Mesenchymal stem cell (in vitro differentiated cells and primary cell): ENCODE measurements at regions not wholly inside any gene's neighbourhood (a gene's known extent, or its start where the extent isn't known, plus 50 kb on each side); places are given as distances from the start of the nearest gene placed in this dataset.
A peak's percentile ranks its signal among the peaks of the same experiment; 100 is the strongest.

Experiments used
- DNase-seq: peaks from one replicate; pipeline ENCODE4 v3.0.0-alpha.2; 2013
- H2AFZ ChIP-seq: one replicate; pipeline ENCODE4 v1.6.1; 2013; ENCODE audit warnings: low read depth, mild to moderate bottlenecking, control low read depth, inconsistent platforms, low read length, moderate library complexity
- H2AK5ac ChIP-seq: 2 replicates; pipeline ENCODE4 v1.6.1; 2013; ENCODE audit warnings: low read length, moderate library complexity, mild to moderate bottlenecking, inconsistent platforms; ENCODE audit not compliant: severe bottlenecking
- H2BK120ac ChIP-seq: one replicate; pipeline ENCODE4 v1.6.1; 2013; ENCODE audit warnings: low read depth, mild to moderate bottlenecking, inconsistent platforms, low read length, moderate library complexity
- H2BK12ac ChIP-seq, 2 experiments: one replicate each; pipeline ENCODE4 v1.6.1; 2013; ENCODE audit warnings: inconsistent platforms in 2 of 2, low read length in 2 of 2, mild to moderate bottlenecking in 2 of 2, moderate library complexity in 2 of 2, control low read depth in 1 of 2
- H2BK15ac ChIP-seq: one replicate; pipeline ENCODE4 v1.6.1; 2013; ENCODE audit warnings: mild to moderate bottlenecking, low read depth, inconsistent platforms; ENCODE audit not compliant: poor library complexity, severe bottlenecking
- H2BK5ac ChIP-seq: 2 replicates; pipeline ENCODE4 v1.6.1; 2013; ENCODE audit warnings: low read depth, mild to moderate bottlenecking, low read length, control low read depth, inconsistent platforms; ENCODE audit not compliant: poor library complexity, severe bottlenecking
- H3K14ac ChIP-seq, 2 experiments: one replicate each; pipeline ENCODE4 v1.6.1; 2013; ENCODE audit warnings: inconsistent platforms in 2 of 2, low read length in 2 of 2, control low read depth in 1 of 2, mild to moderate bottlenecking in 1 of 2, moderate library complexity in 1 of 2
- H3K18ac ChIP-seq, 2 experiments: one replicate each; pipeline ENCODE4 v1.6.1; 2013; ENCODE audit warnings: inconsistent platforms in 2 of 2, low read length in 2 of 2, control low read depth in 1 of 2, low read depth in 1 of 2, mild to moderate bottlenecking in 1 of 2
- H3K23ac ChIP-seq, 2 experiments: one replicate each; pipeline ENCODE4 v1.6.1; 2013; ENCODE audit warnings: inconsistent platforms in 2 of 2, low read length in 2 of 2, mild to moderate bottlenecking in 2 of 2, moderate library complexity in 2 of 2, control low read depth in 1 of 2
- H3K27ac ChIP-seq: 2 replicates; pipeline ENCODE4 v1.5.1; 2013; ENCODE audit warnings: mild to moderate bottlenecking, moderate library complexity, low read length, control low read depth, inconsistent platforms; ENCODE audit not compliant: poor library complexity, severe bottlenecking
- H3K27me3 ChIP-seq, 2 experiments: 2 replicates each; pipeline versions ENCODE4 v1.6.1 to v1.7.0; 2013; ENCODE audit warnings: low read length in 2 of 2, mild to moderate bottlenecking in 2 of 2, moderate library complexity in 2 of 2, control low read depth in 1 of 2, inconsistent platforms in 1 of 2; ENCODE audit not compliant: control insufficient read depth in 1 of 2, insufficient read depth in 1 of 2
- H3K36me3 ChIP-seq, 2 experiments: 2 replicates each; pipeline versions ENCODE4 v1.6.1 to v1.7.0; 2013; ENCODE audit warnings: low read length in 2 of 2, control low read depth in 1 of 2, inconsistent platforms in 1 of 2, low read depth in 1 of 2, mild to moderate bottlenecking in 1 of 2; ENCODE audit not compliant: insufficient read depth in 2 of 2, control insufficient read depth in 1 of 2
- H3K4ac ChIP-seq, 2 experiments: one replicate each; pipeline ENCODE4 v1.6.1; 2013; ENCODE audit warnings: inconsistent platforms in 2 of 2, low read length in 2 of 2, mild to moderate bottlenecking in 2 of 2, moderate library complexity in 2 of 2, control low read depth in 1 of 2, low read depth in 1 of 2
- H3K4me1 ChIP-seq: 2 replicates; pipeline ENCODE4 v1.6.1; 2013; ENCODE audit warnings: low read depth, low read length, control low read depth; ENCODE audit not compliant: control insufficient read depth, insufficient read depth
- H3K4me2 ChIP-seq: 2 replicates; pipeline ENCODE4 v1.6.1; 2013; ENCODE audit warnings: low read length, mild to moderate bottlenecking, inconsistent platforms; ENCODE audit not compliant: poor library complexity, severe bottlenecking
- H3K4me3 ChIP-seq, 2 experiments: 2 replicates each; pipeline versions ENCODE4 v1.5.1 to v1.7.0; 2013; ENCODE audit warnings: low read length in 2 of 2, mild to moderate bottlenecking in 2 of 2, control low read depth in 1 of 2, low read depth in 1 of 2; ENCODE audit not compliant: insufficient read depth in 1 of 2
- H3K79me1 ChIP-seq: replicated peaks from 2 replicates; pipeline ENCODE4 v1.6.1; 2013; ENCODE audit warnings: mild to moderate bottlenecking, control low read depth, low read length, inconsistent platforms; ENCODE audit not compliant: poor library complexity, severe bottlenecking
- H3K9ac ChIP-seq: 2 replicates; pipeline ENCODE4 v1.7.0; 2013; ENCODE audit warnings: mild to moderate bottlenecking, low read length, moderate library complexity
- H3K9me3 ChIP-seq: 2 replicates; pipeline ENCODE4 v1.7.0; 2013; ENCODE audit warnings: mild to moderate bottlenecking, low read length; ENCODE audit not compliant: control insufficient read depth
- H4K8ac ChIP-seq: one replicate; pipeline ENCODE4 v1.6.1; 2013; ENCODE audit warnings: inconsistent platforms, mild to moderate bottlenecking, low read length, moderate library complexity
- H4K91ac ChIP-seq: one replicate; pipeline ENCODE4 v1.6.1; 2013; ENCODE audit warnings: mild to moderate bottlenecking, low read length, inconsistent platforms
- WGBS: methylation state at CpG from one replicate; pipeline ENCODE4 v1.1.7; 2013; ENCODE audit warnings: mixed read lengths; 5-methylcytosine and 5-hydroxymethylcytosine counted together

DNA sequence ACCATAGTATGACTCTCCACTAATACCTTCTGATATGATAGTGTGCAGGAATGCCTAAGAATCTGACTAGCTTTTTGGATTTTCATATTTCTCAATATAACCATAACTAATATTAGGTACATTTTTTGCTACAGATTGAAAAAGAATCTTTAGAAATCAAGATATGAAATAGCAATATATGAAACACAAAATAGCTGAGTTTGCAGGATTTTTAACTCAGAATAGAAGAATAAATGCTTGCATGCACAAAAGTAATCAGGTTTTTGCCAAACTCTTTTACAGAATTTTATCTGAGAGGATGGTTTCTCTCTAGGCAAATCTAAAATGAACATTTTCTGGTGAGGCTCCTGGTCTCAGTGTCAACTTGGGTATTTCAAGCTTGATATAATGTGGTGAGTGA lies 402.6 kb downstream of the TMEM232 start:
- no peak overlapping the region for H4K8ac ChIP-seq
- H3K27me3 ChIP-seq = no peaks in the 10 kb centered on the region
- no peak overlapping the region for H3K9ac ChIP-seq
- H3K4me3 ChIP-seq = no peak overlapping the region
- H3K79me1 ChIP-seq = no peaks in the 10 kb centered on the region
- H2BK12ac ChIP-seq = no peak overlapping the region
- H3K27ac ChIP-seq = no peak overlapping the region
- no peak overlapping the region for H3K23ac ChIP-seq
- H3K14ac ChIP-seq = no peak overlapping the region
- H4K91ac ChIP-seq = no peak overlapping the region
- no peak overlapping the region for H2BK15ac ChIP-seq
- H3K36me3 ChIP-seq = no peaks in the 10 kb centered on the region
- no peak overlapping the region for H3K4ac ChIP-seq
- no peak overlapping the region for H3K4me2 ChIP-seq
- no peak overlapping the region for H2AFZ ChIP-seq
- H3K18ac ChIP-seq = no peak overlapping the region
- no peaks in the 10 kb centered on the region for H3K9me3 ChIP-seq
- H2BK5ac ChIP-seq = no peak overlapping the region
- H2BK120ac ChIP-seq = no peak overlapping the region
- no peak overlapping the region for H2AK5ac ChIP-seq
- DNase-seq = no peak
- H3K4me1 ChIP-seq = no peaks in the 10 kb centered on the region

DNA sequence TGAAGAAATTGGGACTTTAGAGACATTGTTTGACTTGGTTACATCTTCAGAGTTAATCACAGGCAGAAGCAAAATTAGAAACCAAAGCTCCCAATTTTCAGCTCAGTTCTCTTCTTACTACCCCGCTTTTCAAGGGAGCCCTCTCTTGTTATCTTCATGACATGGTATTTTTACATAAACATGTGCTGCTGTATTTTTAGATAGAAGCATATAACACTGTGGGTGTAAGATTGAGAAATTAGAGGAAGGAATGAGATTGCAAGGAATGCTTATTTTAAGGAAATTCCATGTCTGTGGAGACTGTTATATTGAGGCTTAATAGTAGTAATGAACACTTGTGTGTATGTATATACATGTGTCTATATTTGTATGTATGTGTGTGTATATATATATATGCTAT lies 401.6 kb downstream of the TMEM232 start:
- H3K27me3 ChIP-seq = no peaks in the 10 kb centered on the region
- H3K9ac ChIP-seq = no peak overlapping the region

DNA sequence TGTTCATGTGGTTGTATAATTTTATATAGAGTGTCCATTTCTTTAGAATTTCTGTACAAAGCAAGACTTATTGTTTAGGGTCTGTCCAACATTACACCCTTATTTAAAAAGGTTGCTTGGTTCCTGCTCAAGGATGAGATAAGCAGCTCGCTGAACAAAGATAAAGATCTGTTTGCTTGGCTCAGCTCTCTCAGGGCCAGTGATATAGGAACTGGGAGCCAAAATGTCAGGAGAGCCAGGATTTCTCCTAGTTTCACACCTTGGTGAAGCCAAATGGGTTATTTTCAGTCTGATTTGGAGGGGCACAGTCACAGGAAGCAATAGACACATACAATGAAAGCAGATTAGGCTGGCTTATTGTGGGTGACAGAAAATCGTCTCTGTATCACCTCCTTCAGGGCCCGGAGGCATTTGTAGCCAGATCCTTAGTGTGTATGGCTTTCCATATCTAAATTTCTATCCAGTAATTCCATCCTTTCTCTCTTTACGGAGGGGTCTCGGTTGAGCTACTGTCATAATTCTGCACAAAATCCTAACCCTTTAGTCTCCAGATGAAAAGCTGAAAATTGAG lies 396.4 kb downstream of the TMEM232 start:
- Histone ChIP-seq H4K91ac (no peak overlapping the region), H3K27ac (no peak overlapping the region), H3K4me3 (no peak overlapping the region), H3K27me3 (no peaks in the 10 kb centered on the region), H2BK15ac (no peak overlapping the region), H3K14ac (no peak overlapping the region), H2BK120ac (no peak overlapping the region), H3K9ac (no peak overlapping the region), H3K4ac (no peak overlapping the region), H2BK12ac (no peak overlapping the region), H2AFZ (no peak overlapping the region), H3K36me3 (no peaks in the 10 kb centered on the region), H3K79me1 (no peaks in the 10 kb centered on the region), H4K8ac (no peak overlapping the region), H2BK5ac (no peak overlapping the region), H3K4me2 (no peak overlapping the region), H3K4me1 (no peaks in the 10 kb centered on the region), H3K9me3 (no peaks in the 10 kb centered on the region), H2AK5ac (no peak overlapping the region), H3K23ac (no peak overlapping the region), H3K18ac (no peak overlapping the region)
- no peak for DNase-seq
- 67% methylated on average over 5 of the region's 5 CpGs for WGBS

More for the DNA sequence above, 401.6 kb downstream of the TMEM232 start:
- Histone ChIP-seq H3K4ac (no peak overlapping the region), H2AFZ (no peak overlapping the region), H3K4me1 (no peaks in the 10 kb centered on the region), H2AK5ac (no peak overlapping the region), H4K91ac (no peak overlapping the region), H3K23ac (no peak overlapping the region), H2BK12ac (no peak overlapping the region), H3K9me3 (no peaks in the 10 kb centered on the region), H2BK5ac (no peak overlapping the region), H3K79me1 (no peaks in the 10 kb centered on the region), H2BK15ac (no peak overlapping the region), H3K18ac (no peak overlapping the region), H3K4me3 (no peak overlapping the region), H3K4me2 (no peak overlapping the region), H4K8ac (no peak overlapping the region), H3K14ac (no peak overlapping the region), H3K27ac (no peak overlapping the region), H3K36me3 (no peaks in the 10 kb centered on the region), H2BK120ac (no peak overlapping the region)
- peak; percentile 2 for DNase-seq
- no CpG with 5 or more reads among the region's 1 CpG for WGBS

DNA sequence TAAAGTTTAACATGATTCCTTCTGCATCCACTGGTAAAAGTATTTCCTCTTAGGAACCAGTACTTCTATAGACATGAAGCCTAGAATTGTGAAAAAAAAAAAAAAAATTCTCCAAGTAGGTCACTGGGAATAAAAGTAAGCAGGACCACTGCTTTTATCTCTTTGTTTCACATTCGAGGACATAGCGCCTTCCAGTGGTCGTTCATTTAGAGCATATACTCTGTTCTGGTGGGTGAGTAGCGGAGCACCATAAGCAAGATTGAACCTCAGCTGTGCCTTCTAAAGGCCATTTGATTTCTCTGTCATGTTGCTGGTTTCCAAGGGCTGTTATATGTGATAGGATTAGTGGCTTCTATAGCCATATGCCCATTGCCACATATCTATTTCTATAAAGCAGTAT lies 393.1 kb downstream of the TMEM232 start:
- Histone ChIP-seq H3K14ac (no peak overlapping the region), H2BK5ac (no peak overlapping the region), H3K23ac (no peak overlapping the region), H3K18ac (no peak overlapping the region), H3K4me1 (no peaks in the 10 kb centered on the region), H4K91ac (no peak overlapping the region), H2BK15ac (no peak overlapping the region), H3K4me2 (no peak overlapping the region), H2AK5ac (no peak overlapping the region), H3K27ac (no peak overlapping the region), H3K4me3 (no peak overlapping the region), H3K9me3 (no peaks in the 10 kb centered on the region), H2BK12ac (no peak overlapping the region), H2AFZ (no peak overlapping the region), H2BK120ac (no peak overlapping the region), H3K9ac (no peak overlapping the region), H3K27me3 (no peaks in the 10 kb centered on the region), H3K79me1 (no peaks in the 10 kb centered on the region), H3K36me3 (no peaks in the 10 kb centered on the region), H3K4ac (no peak overlapping the region), H4K8ac (no peak overlapping the region)
- 69% methylated on average over 4 of the region's 4 CpGs for WGBS
- DNase-seq = peak; percentile 20
